RCC 7860 (cell line): ENCODE measurements at regions not wholly inside any gene's neighbourhood (a gene's known extent, or its start where the extent isn't known, plus 50 kb on each side); places are given as distances from the start of the nearest gene placed in this dataset.

Experiments
- DNase-seq: peaks from one replicate; pipeline ENCODE4 v3.0.0-alpha.2; 2015; ENCODE audit warnings: low spot score
- FAIRE-seq: peaks from 2 replicates; lab custom pipeline; 2012; peaks lifted over from hg19 to GRCh38; lab: Jason Lieb, UNC

DNA sequence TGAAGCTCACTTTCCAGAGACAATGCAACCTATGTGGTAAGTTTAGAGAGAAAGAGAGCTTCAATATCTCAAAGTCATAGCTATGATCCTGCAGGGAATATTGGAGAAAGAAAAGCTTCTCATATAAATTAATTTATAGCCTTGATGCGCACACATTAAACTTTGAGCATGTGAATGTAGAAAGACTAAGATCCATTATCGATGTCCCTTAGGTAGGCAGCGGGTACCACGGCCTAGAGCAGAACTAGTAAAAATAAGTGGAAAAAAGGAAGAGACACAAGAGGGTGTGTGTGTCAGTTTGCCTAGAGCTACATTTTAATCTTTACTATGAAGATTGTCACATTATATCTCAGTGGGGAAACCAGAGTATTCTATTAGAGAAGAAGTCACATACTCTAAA lies 685.6 kb downstream of the AMY1C start:
- FAIRE-seq, result no peak
- DNase-seq, result no peak

DNA sequence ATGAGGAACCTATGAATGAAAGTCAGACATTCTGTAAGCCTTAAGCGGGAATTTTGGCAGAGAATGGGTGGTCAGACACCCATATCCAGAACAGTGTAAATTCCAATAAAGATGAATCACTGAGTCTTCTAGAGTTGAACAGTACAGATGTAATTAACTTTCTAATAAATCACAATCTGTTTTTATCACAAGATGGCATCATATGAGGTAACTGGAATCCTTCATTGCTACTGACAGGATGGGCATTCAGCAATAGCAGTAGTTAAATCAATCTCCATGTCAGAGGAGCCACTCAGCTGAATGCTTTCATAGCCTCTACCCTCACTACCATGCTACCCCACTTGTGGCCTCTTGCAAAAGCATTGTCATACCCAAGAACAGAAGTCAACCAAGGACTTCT lies 690.3 kb downstream of the AMY1C start:
- FAIRE-seq (no peak), DNase-seq (no peak)

DNA sequence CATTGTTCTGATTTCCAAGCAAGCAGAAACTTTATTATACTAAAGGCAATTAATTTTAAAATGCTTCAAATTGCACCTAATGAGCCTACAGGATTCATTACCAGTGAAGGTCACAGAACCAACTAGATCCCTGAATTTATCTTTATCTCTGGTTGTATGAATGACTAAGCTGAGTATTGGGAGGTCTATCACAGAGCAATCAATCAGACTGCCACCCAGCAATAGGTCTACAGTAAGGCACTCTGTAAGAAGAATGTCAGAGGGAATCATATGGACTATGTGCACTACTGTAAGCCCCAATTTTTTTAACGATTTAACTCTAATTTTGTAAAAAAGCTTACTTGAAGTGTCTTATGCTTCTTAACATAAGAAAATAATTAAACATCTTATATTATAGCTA lies 707.0 kb downstream of the AMY1C start:
- no peak for FAIRE-seq
- no peak for DNase-seq

DNA sequence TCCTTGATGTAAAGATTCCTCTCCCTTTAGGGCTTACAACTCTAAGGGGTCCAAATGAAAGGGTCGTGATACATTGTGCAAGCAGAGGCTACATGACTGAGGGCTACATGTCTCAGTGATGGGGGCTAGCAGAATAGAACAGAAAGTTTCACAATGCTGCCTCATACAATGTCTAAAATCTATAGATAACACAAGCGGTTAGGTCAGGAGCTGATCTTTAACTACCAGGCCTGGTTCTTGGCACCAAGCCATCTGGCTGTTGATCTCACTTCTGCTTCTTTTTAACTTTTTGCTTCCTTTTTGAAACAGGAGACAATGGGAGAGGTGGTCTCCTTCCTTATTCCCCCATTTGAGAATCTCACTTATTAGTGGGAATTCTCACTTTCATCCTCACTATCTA lies 710.2 kb downstream of the AMY1C start:
- FAIRE-seq, result no peak

GRCh38 chr1:104460880-104461279 lies 711.2 kb downstream of the AMY1C start:
- FAIRE-seq (no peak), DNase-seq (no peak)

More for the DNA sequence above, 710.2 kb downstream of the AMY1C start:
- DNase-seq, result no peak

DNA sequence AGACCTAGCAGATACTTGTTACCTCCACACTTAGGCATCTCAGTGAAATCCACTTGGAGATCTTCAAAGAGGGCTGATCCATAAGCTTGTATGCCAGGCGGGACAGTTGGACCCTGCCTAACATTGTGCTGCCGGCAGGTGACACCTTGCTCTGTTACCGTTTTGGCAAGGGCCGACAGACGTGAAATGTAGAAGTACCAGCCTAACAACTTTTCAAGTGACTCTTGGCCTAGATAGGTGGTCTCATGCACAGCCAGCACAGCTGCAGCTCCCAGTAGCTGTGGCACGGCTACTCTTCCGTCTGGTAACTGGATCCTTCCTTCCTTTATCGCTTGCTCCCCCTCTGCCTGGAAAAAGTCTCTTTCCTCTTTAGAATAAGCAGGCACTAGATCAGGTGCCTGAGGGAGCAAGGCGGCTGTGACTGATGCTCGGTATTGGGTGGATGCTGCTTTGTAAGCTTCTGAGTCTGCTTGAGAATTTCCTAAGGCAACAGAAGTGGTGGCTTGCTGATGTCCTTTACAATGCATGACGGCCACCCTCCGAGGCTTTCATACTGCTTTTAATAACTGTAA lies 713.5 kb downstream of the AMY1C start:
- DNase-seq (no peak), FAIRE-seq (no peak)

- no peak for DNase-seq
- FAIRE-seq, result no peak
Observed at GRCh38 chr1:104466068-104466467, 716.4 kb downstream of the AMY1C start.

GRCh38 chr1:104467590-104467989 lies 717.9 kb downstream of the AMY1C start:
- no peak for FAIRE-seq
- DNase-seq, result no peak

- DNase-seq (no peak), FAIRE-seq (no peak)
Observed at GRCh38 chr1:104468282-104468681, 718.6 kb downstream of the AMY1C start.

DNA sequence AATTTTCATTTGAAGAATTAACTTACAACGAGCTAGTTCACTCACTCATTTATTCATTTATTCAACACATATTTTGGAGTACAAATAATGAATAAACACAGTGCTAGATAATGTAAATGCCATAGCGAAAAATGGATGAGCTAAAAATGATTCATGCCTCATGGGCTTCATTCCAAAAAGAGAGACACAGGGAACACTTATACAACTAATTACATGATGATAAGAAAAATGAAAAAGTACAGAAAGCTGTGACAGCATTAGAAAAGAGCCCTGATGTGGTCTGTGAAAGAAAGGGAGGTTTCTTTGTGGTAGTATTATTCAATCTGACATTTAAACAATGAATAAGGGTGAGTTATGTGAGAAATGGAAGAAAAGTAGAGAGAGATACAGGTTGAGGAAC lies 726.4 kb downstream of the AMY1C start:
- FAIRE-seq, result no peak
- no peak for DNase-seq

GRCh38 chr1:104488296-104489015 lies 738.8 kb downstream of the AMY1C start:
- DNase-seq, result no peak
- FAIRE-seq, result no peak

GRCh38 chr1:104526158-104526795 lies 776.6 kb downstream of the AMY1C start:
- DNase-seq (no peak), FAIRE-seq (no peak)

DNA sequence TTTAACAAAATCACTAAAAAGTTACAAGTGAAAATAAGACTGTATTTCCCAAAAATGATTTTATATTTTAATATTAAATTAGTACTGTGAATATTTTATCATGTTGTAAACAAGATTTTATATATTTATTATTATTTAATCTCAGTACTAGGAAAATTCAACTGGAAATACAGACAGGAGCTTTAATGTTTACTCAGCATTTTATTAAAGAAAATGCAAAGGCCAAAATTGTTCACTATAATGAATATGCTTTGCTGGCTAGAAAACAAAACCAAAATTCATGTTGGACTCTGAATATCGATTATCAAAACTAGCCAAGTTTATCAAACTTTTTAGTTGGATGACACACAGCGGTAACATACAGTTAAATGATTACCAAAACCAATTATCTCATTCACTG lies 782.3 kb downstream of the AMY1C start:
- no peak for FAIRE-seq
- DNase-seq, result no peak

- DNase-seq, result no peak
- FAIRE-seq, result no peak
Observed at GRCh38 chr1:104574620-104575019, 824.9 kb downstream of the AMY1C start.

DNA sequence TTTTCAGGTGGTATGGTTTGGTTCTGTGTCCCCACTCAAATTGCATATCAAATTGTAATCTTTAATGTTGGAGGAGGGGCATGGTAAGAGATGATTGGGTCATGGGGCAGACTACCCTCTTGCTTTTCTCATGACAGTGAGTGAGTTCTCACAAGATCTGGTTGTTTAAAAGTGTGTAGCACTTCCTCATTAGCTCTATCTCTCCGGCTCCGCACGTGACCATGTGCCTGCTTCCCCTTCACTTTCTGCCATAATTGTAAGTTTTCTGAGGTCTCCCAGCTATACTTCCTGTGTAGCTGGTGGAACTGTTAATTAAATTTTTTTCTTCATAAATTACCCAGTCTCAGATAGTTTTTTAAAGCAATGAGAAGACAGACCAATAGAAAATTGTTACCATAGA lies 843.2 kb downstream of the AMY1C start:
- FAIRE-seq (no peak), DNase-seq (no peak)

DNA sequence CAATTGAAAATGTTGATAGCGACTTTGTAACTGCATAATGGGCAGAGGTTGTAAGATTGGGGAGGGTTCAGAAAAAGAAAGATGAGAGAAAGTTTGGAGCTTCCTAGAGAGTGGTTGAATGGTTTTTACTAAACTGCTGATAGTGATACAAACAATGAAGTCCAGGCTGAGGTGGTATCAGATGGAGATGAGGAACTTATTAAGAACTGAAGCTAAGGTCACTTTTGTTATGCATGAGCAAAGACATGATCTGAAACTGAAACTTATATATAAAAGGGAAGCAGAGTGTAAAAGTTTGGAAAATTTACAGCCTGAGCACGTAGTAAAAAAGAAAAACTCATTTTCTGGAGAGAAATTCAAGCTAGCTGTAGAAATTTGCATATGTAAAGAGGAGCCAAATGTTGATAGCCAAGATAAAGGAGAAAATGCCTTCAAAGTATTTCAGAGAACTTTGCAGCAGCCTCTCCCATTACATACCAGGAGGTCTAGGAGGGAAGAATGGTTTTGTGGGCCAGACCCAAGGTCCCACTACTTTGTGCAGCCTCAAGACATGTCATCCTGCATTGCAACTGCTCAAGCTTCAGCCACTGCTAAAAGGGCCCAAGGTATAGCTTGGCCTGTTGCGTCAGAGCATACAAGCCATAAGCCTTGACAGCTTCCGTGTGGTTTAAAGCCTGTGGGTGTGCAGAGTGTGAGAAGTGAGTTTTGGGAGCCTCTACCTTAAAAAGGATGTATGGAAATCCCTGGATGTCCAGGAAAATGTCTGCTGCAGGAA lies 843.9 kb downstream of the AMY1C start:
- DNase-seq, result no peak
- no peak for FAIRE-seq

- no peak for DNase-seq
- FAIRE-seq, result no peak
Observed at GRCh38 chr1:104617474-104617873, 867.8 kb downstream of the AMY1C start.

- FAIRE-seq, result no peak
Observed at GRCh38 chr1:104621221-104621620, 871.5 kb downstream of the AMY1C start.

DNA sequence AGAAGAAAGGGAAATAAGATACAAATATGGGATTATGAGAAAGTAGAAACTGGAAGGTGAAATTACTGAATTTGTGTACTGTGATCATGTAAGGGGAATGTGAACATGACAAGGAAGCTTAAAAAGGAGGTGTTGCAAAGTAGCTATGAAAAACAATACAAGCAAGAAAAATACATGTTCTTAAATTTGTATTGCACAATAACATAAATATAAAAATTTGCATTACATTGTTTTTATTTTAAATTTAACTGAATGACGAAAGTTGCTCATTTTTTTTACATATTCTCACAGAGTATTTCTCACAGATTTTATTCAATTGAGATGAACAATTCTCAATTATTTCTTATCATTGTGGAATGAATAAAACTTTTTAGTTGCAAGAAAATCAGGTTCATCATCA lies 874.8 kb downstream of the AMY1C start:
- DNase-seq (no peak), FAIRE-seq (no peak)

More at GRCh38 chr1:104621221-104621620, 871.5 kb downstream of the AMY1C start:
- no peak for DNase-seq

- DNase-seq (no peak), FAIRE-seq (no peak)
Observed at GRCh38 chr1:104629589-104629988, 879.9 kb downstream of the AMY1C start.

GRCh38 chr1:104630567-104631149 lies 881.0 kb downstream of the AMY1C start:
- DNase-seq (no peak), FAIRE-seq (no peak)
